NCI-H1105 treated with DMSO at 0.1 percent for 48 hours (cell line): ENCODE measurements at regions not wholly inside any gene's neighbourhood (a gene's known extent, or its start where the extent isn't known, plus 50 kb on each side); places are given as distances from the start of the nearest gene placed in this dataset.

Source experiments
- DNase-seq: peaks from one replicate; lab custom pipeline; 2025; lab: John Stamatoyannopoulos, UW

GRCh38 chr20:23136893-23137745 is 51.0 kb upstream of the CD93 start:
- no peak for DNase-seq

DNA sequence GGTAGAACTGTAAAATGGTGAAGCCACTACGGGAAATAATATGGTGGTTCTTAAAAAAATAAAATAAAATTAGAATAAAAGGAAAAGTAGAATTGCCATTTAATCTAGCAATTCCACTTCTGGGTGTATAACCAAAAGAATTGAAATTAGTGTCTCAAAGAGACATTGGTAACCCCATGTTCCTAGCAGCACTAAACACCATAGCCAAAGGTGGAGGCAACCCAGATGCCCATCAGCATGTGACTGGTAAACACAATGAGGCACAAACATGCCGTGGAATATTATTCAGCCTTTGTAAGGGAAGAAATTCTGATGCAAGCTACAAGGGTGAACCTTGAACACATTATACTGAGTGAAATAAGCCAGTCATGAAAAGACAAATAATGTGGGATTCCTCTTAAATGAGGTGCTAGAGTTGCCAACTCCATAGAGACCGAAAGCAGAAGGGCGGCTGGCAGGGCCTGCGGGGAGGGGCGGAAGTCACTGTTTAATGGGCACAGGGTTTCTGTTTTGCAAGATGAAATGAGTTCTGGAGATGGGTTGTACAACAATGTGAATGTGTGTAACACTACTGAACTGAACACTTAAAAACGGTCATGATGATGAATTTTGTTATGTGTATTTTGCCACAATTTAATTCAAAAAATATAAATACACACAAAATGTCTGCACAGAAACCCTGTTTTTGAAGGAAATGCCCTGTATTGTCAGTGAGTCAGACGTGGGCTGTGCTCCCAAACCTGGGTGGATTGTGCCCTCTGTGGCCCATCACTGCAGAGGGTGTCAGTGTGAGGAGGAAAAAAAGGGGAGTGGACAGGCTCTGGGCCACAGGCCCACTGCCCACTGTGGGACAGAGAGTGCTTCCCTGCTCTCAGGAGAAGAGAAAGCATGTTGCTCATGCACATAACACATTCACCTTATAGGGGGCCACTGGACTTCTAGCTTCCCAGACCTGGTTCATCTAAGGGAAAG is 49.6 kb upstream of the CD93 start:
- DNase-seq: no peak
